T-helper 1 cell treated with Interleukin-12 subunit alpha and Interleukin-12 subunit beta and Interleukin-4 antibody, amounts not matched to agents 30 ng/mL and 1 ng/mL, for 36 hours (primary cell): ENCODE measurements at regions not wholly inside any gene's neighbourhood (a gene's known extent, or its start where the extent isn't known, plus 50 kb on each side); places are given as distances from the start of the nearest gene placed in this dataset.

Source experiments
- intact Hi-C: fragments of 100-400 bp; cut with micrococcal nuclease; formaldehyde crosslinking; loops from one replicate; pipeline ENCODE4 v1.15.1; 2024

GRCh38 chr5:71996789-71997188 is 110.5 kb upstream of the MAP1B start:
- intact Hi-C loops, result no loop called here

- intact Hi-C loops, result no loop called here
Observed at GRCh38 chr5:71998746-71999145, 108.5 kb upstream of the MAP1B start.

GRCh38 chr5:72000707-72001106 is 106.6 kb upstream of the MAP1B start:
- intact Hi-C loops, result no loop called here

GRCh38 chr5:72005671-72006070 is 101.6 kb upstream of the MAP1B start:
- intact Hi-C loops, result no loop called here

- intact Hi-C loops, result no loop called here
Observed at GRCh38 chr5:72006361-72006760, 100.9 kb upstream of the MAP1B start.

GRCh38 chr5:72007336-72008111 is 99.8 kb upstream of the MAP1B start:
- intact Hi-C loops, result no loop called here

GRCh38 chr5:72009280-72009679 is 98.0 kb upstream of the MAP1B start:
- intact Hi-C loops, result no loop called here

GRCh38 chr5:72010430-72010829 is 96.8 kb upstream of the MAP1B start:
- intact Hi-C loops, result no loop called here

- intact Hi-C loops, result no loop called here
Observed at GRCh38 chr5:72012906-72013305, 94.4 kb upstream of the MAP1B start.

- intact Hi-C loops, result no loop called here
Observed at GRCh38 chr5:72013766-72014624, 93.3 kb upstream of the MAP1B start.

GRCh38 chr5:72015103-72015548 is 92.1 kb upstream of the MAP1B start:
- intact Hi-C loops, result no loop called here

GRCh38 chr5:72018143-72018803 is 89.0 kb upstream of the MAP1B start:
- intact Hi-C loops, result loop anchor here (1.0 kb wide), 2 partner anchors 236 to 543 kb away; no protein-coding TSS in a partner anchor

- intact Hi-C loops, result loop anchor here (10.0 kb wide), 1 partner anchor 244 kb away; no protein-coding TSS in a partner anchor
Observed at GRCh38 chr5:72020161-72020983, 86.9 kb upstream of the MAP1B start.

GRCh38 chr5:72021651-72022357 is 85.5 kb upstream of the MAP1B start:
- intact Hi-C loops, result loop anchor here (10.0 kb wide), 1 partner anchor 243 kb away; no protein-coding TSS in a partner anchor

- intact Hi-C loops, result loop anchor here (10.0 kb wide), 1 partner anchor 236 kb away; no protein-coding TSS in a partner anchor
Observed at GRCh38 chr5:72028382-72028781, 78.9 kb upstream of the MAP1B start.

- intact Hi-C loops, result no loop called here
Observed at GRCh38 chr5:72030237-72030636, 77.0 kb upstream of the MAP1B start.

- intact Hi-C loops, result no loop called here
Observed at GRCh38 chr5:72032788-72033187, 74.5 kb upstream of the MAP1B start.

- intact Hi-C loops, result no loop called here
Observed at GRCh38 chr5:72034770-72035169, 72.5 kb upstream of the MAP1B start.

GRCh38 chr5:72035831-72036230 is 71.4 kb upstream of the MAP1B start:
- intact Hi-C loops, result no loop called here

GRCh38 chr5:72036951-72037350 is 70.3 kb upstream of the MAP1B start:
- intact Hi-C loops, result no loop called here
